NCI-H1417 (cell line): ENCODE measurements at regions not wholly inside any gene's neighbourhood (a gene's known extent, or its start where the extent isn't known, plus 50 kb on each side); places are given as distances from the start of the nearest gene placed in this dataset.

Experiments
- DNase-seq, 3 experiments: peaks; one replicate each; lab custom pipeline; 2025; lab: John Stamatoyannopoulos, UW

- DNase-seq: no peak
Observed at GRCh38 chr1:63198871-63199394, 123.4 kb upstream of the FOXD3 start.

- DNase-seq: no peak
Observed at GRCh38 chr1:63199706-63200335, 122.5 kb upstream of the FOXD3 start.

- no peak for DNase-seq
Observed at GRCh38 chr1:63200676-63201075, 121.7 kb upstream of the FOXD3 start.

- DNase-seq: no peak
Observed at GRCh38 chr1:63203641-63204040, 118.7 kb upstream of the FOXD3 start.

- no peak for DNase-seq
Observed at GRCh38 chr1:63205776-63206175, 116.6 kb upstream of the FOXD3 start.

- DNase-seq: no peak
Observed at GRCh38 chr1:63214553-63214952, 107.8 kb upstream of the FOXD3 start.

- peak in 1 of 3 experiments; percentile 34 for DNase-seq
Observed at GRCh38 chr1:63223426-63223825, 98.9 kb upstream of the FOXD3 start.

- no peak for DNase-seq
Observed at GRCh38 chr1:63230722-63231121, 91.6 kb upstream of the FOXD3 start.

- no peak for DNase-seq
Observed at GRCh38 chr1:63238721-63239120, 83.6 kb upstream of the FOXD3 start.

- DNase-seq: no peak
Observed at GRCh38 chr1:63245186-63245585, 77.2 kb upstream of the FOXD3 start.

GRCh38 chr1:63248216-63248615, 74.2 kb upstream of the FOXD3 start:
- no peak for DNase-seq

GRCh38 chr1:63255153-63255552, 67.2 kb upstream of the FOXD3 start:
- no peak for DNase-seq

- peak in 1 of 3 experiments; percentile 22 for DNase-seq
Observed at GRCh38 chr1:63261736-63262458, 60.5 kb upstream of the FOXD3 start.

- no peak for DNase-seq
Observed at GRCh38 chr1:63262459-63262770, 60.0 kb upstream of the FOXD3 start.

GRCh38 chr1:63264161-63264560, 58.2 kb upstream of the FOXD3 start:
- DNase-seq: no peak

- no peak for DNase-seq
Observed at GRCh38 chr1:63266857-63267256, 55.5 kb upstream of the FOXD3 start.

GRCh38 chr1:63268876-63269275, 53.5 kb upstream of the FOXD3 start:
- DNase-seq: no peak

- no peak for DNase-seq
Observed at GRCh38 chr1:63269571-63269970, 52.8 kb upstream of the FOXD3 start.
